Stomach (tissue), 4 donors: ENCODE measurements at regions not wholly inside any gene's neighbourhood (a gene's known extent, or its start where the extent isn't known, plus 50 kb on each side); places are given as distances from the start of the nearest gene placed in this dataset.

Source experiments
- EP300 ChIP-seq: sonication (generic); formaldehyde crosslinking; IDR thresholded peaks from one replicate; pipeline ENCODE4 v1.6.1; 2017; ENCODE audit warnings: antibody characterized with exemption
- POLR2AphosphoS5 ChIP-seq, 3 donors: sonication (generic); formaldehyde crosslinking; IDR thresholded peaks; one replicate each; pipeline ENCODE4 v1.6.1; 2016; ENCODE audit warnings: antibody characterized with exemption in 3 of 3
- TF ChIP-seq, protein P1 (sequence below), 7 experiments: fragments of 450-650 bp in 4 of 7; fragments of 200-600 bp in 3 of 7; sonication (generic) in 3 of 7; IDR thresholded peaks; one replicate each; pipeline ENCODE4 v1.5.1; 2016 to 2019; ENCODE audit warnings: antibody characterized with exemption in 7 of 7, control low read depth in 2 of 7, mild to moderate bottlenecking in 1 of 7

DNA sequence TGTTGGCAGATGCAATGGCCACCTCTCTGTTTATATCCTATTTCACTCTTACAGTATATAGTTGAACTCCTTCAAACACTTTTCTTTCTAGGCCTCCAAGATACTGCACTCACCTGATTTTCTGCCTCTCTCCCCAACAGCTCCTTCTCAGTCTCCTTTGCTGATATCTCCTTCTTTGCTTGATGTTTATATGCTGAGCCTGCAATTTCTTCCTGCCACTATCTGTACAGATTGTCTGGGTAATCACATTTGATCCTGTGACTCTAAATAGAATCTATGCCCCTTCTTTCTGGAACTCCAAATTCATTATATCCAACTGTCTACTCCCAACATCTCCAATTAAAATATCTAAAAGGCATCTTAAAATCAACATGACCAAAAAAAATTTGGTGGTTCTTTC, 165.5 kb upstream of the PFN2 start:
- TF ChIP-seq, protein P1, sequence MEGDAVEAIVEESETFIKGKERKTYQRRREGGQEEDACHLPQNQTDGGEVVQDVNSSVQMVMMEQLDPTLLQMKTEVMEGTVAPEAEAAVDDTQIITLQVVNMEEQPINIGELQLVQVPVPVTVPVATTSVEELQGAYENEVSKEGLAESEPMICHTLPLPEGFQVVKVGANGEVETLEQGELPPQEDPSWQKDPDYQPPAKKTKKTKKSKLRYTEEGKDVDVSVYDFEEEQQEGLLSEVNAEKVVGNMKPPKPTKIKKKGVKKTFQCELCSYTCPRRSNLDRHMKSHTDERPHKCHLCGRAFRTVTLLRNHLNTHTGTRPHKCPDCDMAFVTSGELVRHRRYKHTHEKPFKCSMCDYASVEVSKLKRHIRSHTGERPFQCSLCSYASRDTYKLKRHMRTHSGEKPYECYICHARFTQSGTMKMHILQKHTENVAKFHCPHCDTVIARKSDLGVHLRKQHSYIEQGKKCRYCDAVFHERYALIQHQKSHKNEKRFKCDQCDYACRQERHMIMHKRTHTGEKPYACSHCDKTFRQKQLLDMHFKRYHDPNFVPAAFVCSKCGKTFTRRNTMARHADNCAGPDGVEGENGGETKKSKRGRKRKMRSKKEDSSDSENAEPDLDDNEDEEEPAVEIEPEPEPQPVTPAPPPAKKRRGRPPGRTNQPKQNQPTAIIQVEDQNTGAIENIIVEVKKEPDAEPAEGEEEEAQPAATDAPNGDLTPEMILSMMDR (IDR thresholded peaks at IDR 0.05), result no peak
- TF ChIP-seq POLR2AphosphoS5 (IDR thresholded peaks at IDR 0.05) (no peak), EP300 (no peak)
